ENCODE measurements at regions not wholly inside any gene's neighbourhood (a gene's known extent, or its start where the extent isn't known, plus 50 kb on each side); places are given as distances from the start of the nearest gene placed in this dataset.
"Not testable (repeated sequence)": the region's sequence is repeated elsewhere in the genome, so short reads cannot be mapped to it uniquely, and the experiment has no call there.

DNA sequence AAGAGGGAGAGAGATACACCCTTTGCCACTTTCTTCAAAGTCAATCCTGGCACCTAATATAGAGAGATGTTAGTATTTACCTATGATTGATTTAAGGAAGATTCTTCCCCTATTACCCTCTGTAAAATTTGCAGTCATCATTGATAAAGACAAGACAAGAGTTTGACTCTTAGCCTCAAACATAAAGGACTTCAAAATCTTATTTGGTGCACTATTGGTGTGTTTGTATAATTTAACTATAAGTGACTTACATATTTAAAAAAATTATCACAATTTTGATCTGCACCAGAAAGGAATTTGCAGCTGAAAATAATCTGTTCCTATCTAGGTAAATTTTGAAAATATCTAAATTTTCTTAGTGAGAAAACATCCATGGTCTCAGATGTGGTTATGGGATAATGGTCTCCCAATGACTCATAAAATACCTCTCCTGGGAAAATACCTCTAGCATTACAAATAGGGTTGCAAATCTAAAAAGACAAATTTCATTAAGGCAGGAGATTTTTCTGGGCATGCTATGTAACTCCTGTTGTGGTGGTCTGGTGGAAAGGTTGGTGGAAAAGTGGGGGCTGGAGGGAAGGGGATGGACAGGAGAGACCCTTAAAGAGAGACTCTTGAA, 173.6 kb upstream of the MED14 start:
- TF ChIP-seq, protein P1, sequence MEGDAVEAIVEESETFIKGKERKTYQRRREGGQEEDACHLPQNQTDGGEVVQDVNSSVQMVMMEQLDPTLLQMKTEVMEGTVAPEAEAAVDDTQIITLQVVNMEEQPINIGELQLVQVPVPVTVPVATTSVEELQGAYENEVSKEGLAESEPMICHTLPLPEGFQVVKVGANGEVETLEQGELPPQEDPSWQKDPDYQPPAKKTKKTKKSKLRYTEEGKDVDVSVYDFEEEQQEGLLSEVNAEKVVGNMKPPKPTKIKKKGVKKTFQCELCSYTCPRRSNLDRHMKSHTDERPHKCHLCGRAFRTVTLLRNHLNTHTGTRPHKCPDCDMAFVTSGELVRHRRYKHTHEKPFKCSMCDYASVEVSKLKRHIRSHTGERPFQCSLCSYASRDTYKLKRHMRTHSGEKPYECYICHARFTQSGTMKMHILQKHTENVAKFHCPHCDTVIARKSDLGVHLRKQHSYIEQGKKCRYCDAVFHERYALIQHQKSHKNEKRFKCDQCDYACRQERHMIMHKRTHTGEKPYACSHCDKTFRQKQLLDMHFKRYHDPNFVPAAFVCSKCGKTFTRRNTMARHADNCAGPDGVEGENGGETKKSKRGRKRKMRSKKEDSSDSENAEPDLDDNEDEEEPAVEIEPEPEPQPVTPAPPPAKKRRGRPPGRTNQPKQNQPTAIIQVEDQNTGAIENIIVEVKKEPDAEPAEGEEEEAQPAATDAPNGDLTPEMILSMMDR (IDR thresholded peaks at IDR 0.05; ENCODE audit: low read length, missing control alignments): no peak
- H3K4me3 ChIP-seq (replicated peaks; ENCODE audit: low read depth, low read length): no peak overlapping the region
- peak; percentile 67 for DNase-seq (ENCODE audit: low read depth)

DNA sequence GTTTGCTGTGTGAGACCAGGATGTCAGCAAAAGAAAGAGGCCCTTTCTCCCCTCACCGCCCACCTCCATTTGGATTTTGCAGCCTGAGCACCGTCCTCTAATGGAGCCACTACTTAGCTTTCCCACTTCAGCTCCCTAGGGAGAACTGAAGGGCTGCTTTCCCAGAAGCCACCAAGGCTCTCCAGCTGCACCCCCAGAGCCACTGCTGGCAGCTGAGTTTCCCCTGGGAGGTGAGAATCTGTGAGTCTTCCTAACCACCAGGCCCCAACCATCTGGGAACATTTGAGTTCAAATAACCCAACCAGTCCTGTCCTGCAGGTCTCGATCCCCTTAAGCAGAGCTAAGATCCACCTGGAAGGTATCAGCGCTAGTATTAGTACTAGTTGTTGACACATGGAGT, 173.1 kb upstream of the USP9X start:
- no peak for DNase-seq (ENCODE audit: low read depth)
- TF ChIP-seq, protein P1 (IDR thresholded peaks at IDR 0.05; ENCODE audit: low read length, missing control alignments): no peak
- H3K4me3 ChIP-seq (replicated peaks; ENCODE audit: low read depth, low read length): no peak overlapping the region

DNA sequence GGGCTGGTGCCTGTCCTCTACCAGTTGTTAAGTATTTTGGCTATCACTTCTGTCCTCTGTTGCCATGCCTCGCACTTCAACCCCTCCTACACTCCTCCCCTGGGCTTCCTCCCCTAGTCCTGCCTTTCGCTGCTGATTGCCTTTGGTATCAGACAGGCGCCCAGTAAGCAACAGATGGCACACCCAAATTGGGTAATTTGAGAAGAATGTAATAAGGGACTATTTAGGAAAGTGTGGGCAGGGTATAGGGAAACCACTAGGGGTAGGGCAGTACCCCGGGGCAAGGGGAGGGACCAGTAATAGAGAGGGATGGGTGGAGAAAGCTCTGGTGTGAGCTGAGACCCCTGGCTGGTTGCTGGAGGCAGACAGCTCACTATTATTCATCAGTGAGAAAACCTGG, 172.7 kb upstream of the USP9X start:
- no peak overlapping the region for H3K4me3 ChIP-seq (replicated peaks; ENCODE audit: low read depth, low read length)
- TF ChIP-seq, protein P1 (IDR thresholded peaks at IDR 0.05; ENCODE audit: low read length, missing control alignments): no peak
- DNase-seq (ENCODE audit: low read depth): no peak

DNA sequence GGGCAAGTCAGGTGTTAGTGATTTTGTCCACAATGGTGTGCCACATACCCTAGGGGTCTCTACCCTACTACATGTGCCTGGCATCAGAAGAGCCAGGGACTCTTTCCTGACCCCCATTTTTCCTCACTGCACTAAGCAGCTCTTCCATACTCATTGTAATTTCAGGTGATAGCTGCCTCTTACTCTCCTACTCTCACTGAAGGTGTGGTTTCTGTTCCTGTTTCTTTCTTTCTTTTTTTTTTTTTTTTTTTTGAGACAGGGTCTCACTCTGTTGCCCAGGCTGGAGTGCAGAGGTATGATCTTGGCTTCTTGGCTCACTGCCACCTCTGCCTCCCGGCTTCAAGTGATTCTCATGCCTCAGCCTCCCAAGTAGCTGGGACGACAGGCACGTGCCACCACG, 164.9 kb upstream of the USP9X start:
- TF ChIP-seq, protein P1 (IDR thresholded peaks at IDR 0.05; ENCODE audit: low read length, missing control alignments): no peak
- DNase-seq (ENCODE audit: low read depth): no peak
- H3K4me3 ChIP-seq (replicated peaks; ENCODE audit: low read depth, low read length): no peak overlapping the region

DNA sequence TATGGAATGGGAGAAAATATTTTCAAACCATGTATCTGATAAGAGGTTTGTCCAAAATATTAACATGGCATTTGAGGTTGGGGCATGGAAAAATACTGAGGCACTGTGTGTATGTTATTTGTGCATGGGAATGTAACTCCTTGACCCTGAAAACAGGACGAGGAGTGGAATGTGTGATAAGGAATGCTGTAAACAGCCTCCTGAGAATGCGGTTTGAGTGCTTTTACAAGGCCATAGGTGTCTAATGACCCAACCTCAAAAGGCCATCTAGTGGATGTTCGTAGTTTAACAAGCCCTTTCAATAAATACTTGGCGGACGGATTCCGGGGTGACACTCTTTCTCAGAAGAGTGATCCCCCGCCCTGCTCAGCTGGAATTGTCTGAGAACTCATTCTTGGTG, 162.9 kb upstream of the USP9X start:
- peak; percentile 71 for DNase-seq (ENCODE audit: low read depth)
- TF ChIP-seq, protein P1 (IDR thresholded peaks at IDR 0.05; ENCODE audit: low read length, missing control alignments): peak; percentile 41

DNA sequence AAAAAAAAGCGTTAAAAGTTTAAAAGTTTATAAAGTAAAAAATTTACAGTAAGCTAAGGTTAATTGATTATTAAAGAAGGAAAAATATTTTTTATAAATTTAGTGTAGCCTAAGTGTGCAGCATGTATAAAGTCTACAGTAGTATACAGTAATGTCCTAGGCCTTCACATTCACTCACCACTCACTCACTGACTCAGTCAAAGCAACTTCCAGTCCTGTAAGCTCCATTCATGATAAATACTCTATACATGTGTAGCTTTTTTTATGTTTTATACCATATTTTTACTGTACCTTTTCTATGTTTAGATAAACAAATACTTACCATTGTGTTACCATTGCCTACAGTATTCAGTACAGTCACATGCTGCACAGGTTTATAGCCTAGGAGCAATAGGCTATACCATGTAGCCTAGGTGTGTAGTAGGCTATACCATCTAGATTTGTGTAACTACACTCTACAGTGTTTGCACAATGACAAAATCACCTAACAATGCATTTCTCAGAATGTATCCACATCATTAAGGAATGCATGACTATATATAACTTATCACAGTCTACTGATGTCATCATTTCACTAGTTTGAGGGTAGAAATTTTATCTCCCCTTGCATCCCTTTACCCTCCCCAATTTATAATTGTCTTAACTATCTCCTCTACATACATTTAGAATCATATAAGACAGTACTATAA, 158.4 kb upstream of the USP9X start:
- H3K4me3 ChIP-seq (replicated peaks; ENCODE audit: low read depth, low read length): not testable (repeated sequence)
- peak; percentile 54 for DNase-seq (ENCODE audit: low read depth)

More for the DNA sequence above, 162.9 kb upstream of the USP9X start:
- H3K4me3 ChIP-seq (replicated peaks; ENCODE audit: low read depth, low read length): no peak overlapping the region

DNA sequence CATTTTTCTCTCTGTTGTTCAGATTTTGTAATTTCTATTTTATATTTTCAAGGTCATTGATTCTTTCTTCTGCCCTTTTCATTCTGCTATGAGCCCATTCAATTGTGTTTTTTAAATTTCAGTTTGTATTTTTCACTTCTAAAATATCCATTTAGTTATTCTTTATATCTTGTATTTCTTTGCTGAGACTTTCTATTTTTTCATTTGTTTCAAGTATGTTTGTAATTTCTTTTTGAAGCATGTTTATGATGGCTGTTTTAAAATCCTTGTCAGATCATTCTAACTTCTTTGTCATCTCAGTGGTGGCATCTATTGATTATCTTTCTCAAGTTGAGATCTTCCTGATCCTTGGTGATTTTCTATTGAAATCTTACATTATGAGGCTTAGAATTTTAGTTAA, 157.2 kb upstream of the USP9X start:
- TF ChIP-seq, protein P1 (IDR thresholded peaks at IDR 0.05; ENCODE audit: low read length, missing control alignments): no peak
- H3K4me3 ChIP-seq (replicated peaks; ENCODE audit: low read depth, low read length): no peak overlapping the region
- no peak for DNase-seq (ENCODE audit: low read depth)
